ENCODE measurements at regions not wholly inside any gene's neighbourhood (a gene's known extent, or its start where the extent isn't known, plus 50 kb on each side); places are given as distances from the start of the nearest gene placed in this dataset.
"Not testable (repeated sequence)": the region's sequence is repeated elsewhere in the genome, so short reads cannot be mapped to it uniquely, and the experiment has no call there.

- DNase-seq (ENCODE audit: low read depth in 4 of 4, low spot score in 1 of 4) = no peak
Observed at GRCh38 chr14:104395276-104395675, 184.3 kb upstream of the C14orf180 start.

GRCh38 chr14:104395941-104396681, 183.5 kb upstream of the C14orf180 start:
- no peak for DNase-seq (ENCODE audit: low read depth in 4 of 4, low spot score in 1 of 4)

GRCh38 chr14:104396682-104397470, 182.7 kb upstream of the C14orf180 start:
- DNase-seq (ENCODE audit: low read depth in 4 of 4, low spot score in 1 of 4) = no peak

GRCh38 chr14:104397956-104398355, 181.6 kb upstream of the C14orf180 start:
- no peak for DNase-seq (ENCODE audit: low read depth in 4 of 4, low spot score in 1 of 4)

- no peak for DNase-seq (ENCODE audit: low read depth in 4 of 4, low spot score in 1 of 4)
Observed at GRCh38 chr14:104398656-104399055, 180.9 kb upstream of the C14orf180 start.

DNA sequence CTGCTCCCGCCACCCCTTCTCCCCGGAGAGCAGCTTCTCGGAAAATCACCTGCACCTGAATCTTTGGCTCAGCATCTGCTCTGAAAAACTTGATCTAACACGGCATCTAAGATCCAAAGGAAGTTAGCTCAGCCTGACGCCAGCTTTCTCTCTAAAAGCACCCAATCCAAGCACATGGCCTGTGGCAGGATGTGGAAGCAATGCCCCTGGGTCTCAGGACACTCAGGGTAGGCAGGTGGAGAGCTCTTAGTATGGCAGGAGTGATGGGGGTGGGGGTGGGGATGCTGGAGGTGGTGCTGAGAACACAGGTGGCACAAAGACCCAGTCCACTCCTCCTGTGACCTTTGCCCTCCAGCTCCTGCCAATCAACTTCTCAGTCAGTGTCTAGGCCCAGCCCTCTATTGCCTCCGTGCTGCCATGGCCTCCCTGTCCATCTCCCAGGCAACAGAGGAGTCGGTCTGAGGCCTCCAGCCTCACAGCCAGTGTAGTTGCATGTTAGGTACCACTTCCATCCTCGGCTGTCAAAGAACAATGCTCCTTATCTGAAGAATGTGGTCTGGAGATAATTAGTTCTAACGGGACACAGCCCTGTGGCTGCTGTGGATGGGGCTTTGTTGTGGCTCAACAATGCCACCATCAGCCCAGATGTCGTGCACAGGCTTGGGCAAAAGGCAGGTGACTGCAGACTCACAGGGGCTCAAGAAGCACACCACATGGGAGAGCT, 180.0 kb upstream of the C14orf180 start:
- no peak for DNase-seq (ENCODE audit: low read depth in 4 of 4, low spot score in 1 of 4)

DNA sequence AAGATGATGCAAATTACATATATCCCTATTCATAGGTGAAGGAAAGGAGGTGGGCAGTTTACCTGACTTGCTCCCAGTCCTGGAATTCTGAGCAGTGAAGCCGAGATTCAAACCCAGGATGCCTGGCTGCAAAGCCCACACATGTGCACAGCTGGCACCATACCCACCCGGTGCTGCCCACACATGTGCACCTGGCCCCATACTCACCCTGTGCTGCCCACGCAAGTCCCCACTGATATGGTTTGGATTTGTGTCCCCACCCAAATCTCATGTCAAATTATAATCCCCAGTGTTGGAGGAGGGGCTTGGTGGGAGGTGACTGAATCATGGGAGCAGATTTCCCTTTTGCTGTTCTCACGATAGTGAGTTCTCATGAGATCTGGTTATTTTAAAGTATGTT, 179.2 kb upstream of the C14orf180 start:
- DNase-seq (ENCODE audit: low read depth in 4 of 4, low spot score in 1 of 4) = no peak

- no peak for DNase-seq (ENCODE audit: low read depth in 4 of 4, low spot score in 1 of 4)
Observed at GRCh38 chr14:104401785-104402184, 177.8 kb upstream of the C14orf180 start.

DNA sequence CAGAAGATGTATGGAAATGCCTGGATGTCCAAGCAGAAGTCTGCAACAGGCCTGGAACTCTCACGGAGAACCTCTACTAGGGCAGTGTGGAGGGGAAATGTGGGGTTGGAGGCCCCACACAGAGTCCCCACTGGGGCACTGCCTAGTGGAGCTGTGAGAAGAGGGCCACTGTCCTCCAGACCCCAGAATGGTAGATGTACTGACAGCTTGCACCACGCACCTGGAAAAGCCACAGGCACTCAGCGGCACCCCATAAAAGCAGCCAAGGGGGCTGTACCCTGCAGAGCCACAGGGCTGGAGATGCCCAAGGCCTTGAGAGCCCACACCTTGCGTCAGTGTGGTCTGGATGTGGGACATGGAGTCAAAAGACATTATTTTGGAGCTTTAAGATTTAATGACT, 177.3 kb upstream of the C14orf180 start:
- not testable (repeated sequence) for DNase-seq (ENCODE audit: low read depth in 4 of 4, low spot score in 1 of 4)

DNA sequence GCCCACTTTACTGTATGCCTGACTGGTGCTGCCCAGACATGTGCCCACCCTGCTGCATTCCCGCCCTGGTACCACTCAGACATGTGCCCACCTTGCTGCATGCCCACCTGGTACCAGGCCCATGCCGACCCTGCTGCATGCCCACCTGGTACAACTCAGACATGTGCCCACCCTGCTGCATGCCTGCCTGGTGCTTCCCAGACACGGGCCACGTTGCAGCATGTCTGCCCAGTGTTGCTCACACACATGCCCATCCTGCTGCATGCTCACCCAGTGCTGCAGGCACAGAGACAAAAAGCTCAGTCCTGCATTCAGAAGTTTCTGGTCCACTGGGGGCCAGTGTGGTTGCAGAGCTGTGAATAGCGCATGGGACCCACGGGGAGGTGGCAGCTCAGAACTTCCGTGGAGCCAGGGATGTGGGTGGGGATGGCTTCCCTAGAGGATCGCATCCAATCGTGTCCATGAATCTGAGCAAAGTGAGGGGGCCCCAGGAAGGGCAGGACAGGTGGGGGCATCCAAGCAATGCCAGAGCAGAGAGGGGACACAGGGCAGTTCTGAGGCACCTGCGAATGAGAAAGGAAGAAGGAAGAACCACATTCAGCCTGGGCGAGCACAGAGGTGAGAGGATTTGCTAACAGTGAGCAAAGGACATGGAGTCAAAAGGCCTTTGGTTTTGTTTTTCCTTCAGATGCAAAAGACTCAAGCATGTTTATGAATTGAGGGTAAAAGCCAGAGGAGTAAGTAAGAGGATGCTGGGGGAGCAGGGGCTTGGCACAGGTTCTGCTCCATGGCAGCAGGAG, 175.9 kb upstream of the C14orf180 start:
- DNase-seq (ENCODE audit: low read depth in 4 of 4, low spot score in 1 of 4) = no peak

DNA sequence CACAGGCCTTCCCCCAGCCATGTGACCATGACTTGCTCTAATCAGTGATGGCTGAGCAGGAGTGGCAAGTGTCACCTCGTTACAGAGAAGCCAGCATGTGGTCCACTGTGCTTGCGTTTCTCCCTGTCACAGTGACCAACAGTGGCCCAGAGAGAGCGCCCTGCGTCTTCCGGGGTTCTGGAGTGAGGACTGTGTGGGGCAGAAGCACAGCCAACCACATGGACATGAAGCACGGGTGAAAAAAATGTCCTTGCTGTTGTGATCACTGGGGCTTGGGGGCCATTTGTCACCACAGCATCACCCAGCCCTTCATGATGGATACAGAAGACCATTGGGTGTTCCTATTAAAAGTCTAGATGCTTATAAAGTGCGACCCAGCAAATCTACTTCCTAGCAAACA, 174.6 kb upstream of the C14orf180 start:
- DNase-seq (ENCODE audit: low read depth in 4 of 4, low spot score in 1 of 4) = no peak

GRCh38 chr14:104405360-104406226, 174.0 kb upstream of the C14orf180 start:
- DNase-seq (ENCODE audit: low read depth in 4 of 4, low spot score in 1 of 4) = no peak

- DNase-seq (ENCODE audit: low read depth in 4 of 4, low spot score in 1 of 4) = no peak
Observed at GRCh38 chr14:104406831-104407230, 172.7 kb upstream of the C14orf180 start.

DNA sequence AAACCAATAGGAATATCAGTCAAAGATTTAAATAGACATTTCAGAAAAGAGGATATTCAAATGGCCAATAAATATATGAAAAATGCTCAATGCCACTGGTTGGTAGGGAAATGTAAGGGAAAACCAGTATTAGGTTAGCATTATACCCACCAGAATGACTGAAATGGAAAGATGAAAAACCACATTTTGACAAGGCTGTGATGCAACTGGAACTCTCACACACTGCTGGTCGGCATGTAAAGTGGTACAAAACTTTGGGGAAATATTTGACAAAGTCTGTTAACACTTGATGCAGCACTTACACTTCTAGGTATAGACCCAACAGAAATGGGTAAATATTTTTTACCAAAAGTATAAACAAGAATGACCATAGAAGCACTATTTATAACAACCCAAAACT, 163.2 kb upstream of the C14orf180 start:
- DNase-seq (ENCODE audit: low read depth in 4 of 4, low spot score in 1 of 4) = no peak

DNA sequence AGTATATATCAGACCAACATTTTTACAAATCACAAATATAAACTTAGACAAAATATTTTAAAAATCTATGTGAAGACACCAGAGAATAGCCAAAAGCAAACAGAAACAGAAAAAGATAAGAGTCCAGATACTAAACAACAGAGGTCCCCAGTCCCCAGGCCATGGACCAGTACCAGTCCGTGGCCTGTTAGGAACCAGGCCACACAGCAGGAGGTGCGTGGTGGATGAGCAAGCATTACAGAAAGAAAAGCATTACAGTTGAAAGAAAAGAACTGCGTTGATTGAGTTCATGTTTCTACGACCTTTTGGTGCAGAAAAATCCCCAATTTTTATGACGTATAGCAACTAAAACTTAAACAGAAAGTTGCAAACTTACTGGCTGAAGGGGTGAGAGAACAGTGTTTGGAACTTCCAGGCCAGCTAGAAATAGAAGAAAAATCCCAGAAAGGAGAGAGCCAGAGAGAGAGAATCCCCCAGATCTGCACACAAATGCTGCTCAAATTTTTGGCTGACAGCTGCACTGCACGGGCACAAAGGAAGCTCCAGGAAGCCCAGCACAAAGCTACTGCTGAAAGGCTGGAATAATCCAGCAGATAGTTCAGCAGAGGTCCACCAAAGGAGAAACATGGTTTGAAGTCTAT, 159.6 kb upstream of the C14orf180 start:
- DNase-seq (ENCODE audit: low read depth in 4 of 4, low spot score in 1 of 4) = no peak

GRCh38 chr14:104420523-104420922, 159.0 kb upstream of the C14orf180 start:
- DNase-seq (ENCODE audit: low read depth in 4 of 4, low spot score in 1 of 4) = not testable (repeated sequence)

DNA sequence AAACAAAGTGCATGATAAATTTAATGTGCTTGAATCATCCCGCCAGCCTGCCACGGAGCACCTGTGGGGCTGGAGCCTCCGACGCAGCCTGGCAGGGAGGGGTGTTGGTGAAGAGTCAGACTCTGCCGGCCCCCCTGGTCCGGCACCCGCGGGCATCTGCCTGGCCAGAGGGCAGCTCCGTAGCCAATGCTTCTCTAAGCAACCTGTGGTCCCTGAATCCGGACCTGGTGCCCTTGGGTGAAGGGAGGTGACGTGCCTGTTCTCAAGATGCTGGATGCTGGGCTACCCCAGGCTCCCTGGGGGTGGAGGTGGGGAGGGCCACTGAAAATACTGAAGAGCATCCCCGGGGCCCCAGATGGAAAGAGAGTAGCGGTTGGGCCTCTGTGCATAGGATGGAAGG, 158.6 kb upstream of the C14orf180 start:
- no peak for DNase-seq (ENCODE audit: low read depth in 4 of 4, low spot score in 1 of 4)

GRCh38 chr14:104421401-104421821, 158.2 kb upstream of the C14orf180 start:
- no peak for DNase-seq (ENCODE audit: low read depth in 4 of 4, low spot score in 1 of 4)

Measured in stimulated activated CD4-positive, alpha-beta T cell treated with anti-CD3 and anti-CD28 coated beads, Interleukin-1b, Interleukin-23, amount 100 ng/mL, for 24 hours (primary cell).